Esophagus squamous epithelium (tissue), 4 donors: ENCODE measurements at regions not wholly inside any gene's neighbourhood (a gene's known extent, or its start where the extent isn't known, plus 50 kb on each side); places are given as distances from the start of the nearest gene placed in this dataset.

Experiments used
- CTCF ChIP-seq, 6 experiments: fragments of 450-650 bp in 4 of 6; fragments of 200-600 bp in 2 of 6; sonication (generic) in 2 of 6; IDR thresholded peaks; one replicate each; pipeline ENCODE4 v1.5.1; 2016 to 2019; ENCODE audit warnings: antibody characterized with exemption in 6 of 6, mild to moderate bottlenecking in 4 of 6, moderate library complexity in 4 of 6
- POLR2A ChIP-seq, 4 donors: fragments of 450-650 bp; IDR thresholded peaks; one replicate each; pipeline ENCODE4 v1.6.1; 2017; ENCODE audit warnings: antibody characterized with exemption in 4 of 4, mild to moderate bottlenecking in 4 of 4, moderate library complexity in 3 of 4

- no peak for TF ChIP-seq POLR2A (IDR thresholded peaks at IDR 0.05)
- TF ChIP-seq CTCF (IDR thresholded peaks at IDR 0.05): no peak
Observed at GRCh38 chr13:54194233-54195024, 1165.8 kb downstream of the OLFM4 start.
